ENCODE measurements at regions not wholly inside any gene's neighbourhood (a gene's known extent, or its start where the extent isn't known, plus 50 kb on each side); places are given as distances from the start of the nearest gene placed in this dataset.

GRCh38 chr2:200254773-200255172 is 51.7 kb upstream of the SPATS2L start:
- Histone ChIP-seq H3K36me3 (ENCODE audit: insufficient read depth, low read length) (no peaks in the 10 kb centered on the region), H4K20me1 (ENCODE audit: insufficient read depth, low read length) (no peaks in the 10 kb centered on the region), H3K79me2 (ENCODE audit: insufficient read depth, low read depth, low read length) (no peaks in the 10 kb centered on the region), H3K4me2 (ENCODE audit: low read length) (no peak overlapping the region), H3K4me3 (ENCODE audit: low read depth, low read length, poor library complexity, severe bottlenecking) (no peak overlapping the region), H3K9me2 (ENCODE audit: insufficient read depth, low read length) (no peaks in the 10 kb centered on the region), H2AFZ (ENCODE audit: low read length) (no peak overlapping the region), H3K9me3 (ENCODE audit: low read length) (no peaks in the 10 kb centered on the region), H3K27ac (ENCODE audit: low read depth, low read length, poor library complexity, severe bottlenecking) (no peak overlapping the region), H3K4me1 (ENCODE audit: insufficient read depth, low read length, poor library complexity, severe bottlenecking) (no peaks in the 10 kb centered on the region)
- BruUV-seq (replicated peaks), result no TSS peak
- POLR2A ChIA-PET, result interaction anchor here (0.9 kb wide), 1 partner anchor 14 kb away, joined by 3 read pairs; no protein-coding TSS in a partner anchor
- TF ChIP-seq CTCF (conservative IDR thresholded peaks at IDR 0.05; ENCODE audit: low read length), result no peak
- TF ChIP-seq EZH2phosphoT487 (IDR thresholded peaks at IDR 0.05; ENCODE audit: borderline replicate concordance, low read depth, low read length), result no peak
- CTCF ChIA-PET (ENCODE audit: unreplicated experiment), result no interaction called here
- no peak for DNase-seq (ENCODE audit: low spot score)
- intact Hi-C loops (cut with micrococcal nuclease; ENCODE audit: unreplicated experiment), result no loop called here

- no peaks in the 10 kb centered on the region for H3K9me3 ChIP-seq (ENCODE audit: low read length)
- ChIA-PET POLR2A (interaction anchor here (0.6 kb wide), 1 partner anchor 20 kb away, joined by 3 read pairs; no protein-coding TSS in a partner anchor), CTCF (ENCODE audit: unreplicated experiment) (no interaction called here)
- TF ChIP-seq CTCF (conservative IDR thresholded peaks at IDR 0.05; ENCODE audit: low read length) (no peak), EZH2phosphoT487 (IDR thresholded peaks at IDR 0.05; ENCODE audit: borderline replicate concordance, low read depth, low read length) (no peak)
- no TSS peak for BruUV-seq (replicated peaks)
- H3K4me3 ChIP-seq (ENCODE audit: low read depth, low read length, poor library complexity, severe bottlenecking), result no peak overlapping the region
- H3K4me2 ChIP-seq (ENCODE audit: low read length), result no peak overlapping the region
- DNase-seq (ENCODE audit: low spot score), result no peak
- H2AFZ ChIP-seq (ENCODE audit: low read length), result no peak overlapping the region
- no peaks in the 10 kb centered on the region for H3K79me2 ChIP-seq (ENCODE audit: insufficient read depth, low read depth, low read length)
- no peaks in the 10 kb centered on the region for H4K20me1 ChIP-seq (ENCODE audit: insufficient read depth, low read length)
- H3K36me3 ChIP-seq (ENCODE audit: insufficient read depth, low read length), result no peaks in the 10 kb centered on the region
- H3K9me2 ChIP-seq (ENCODE audit: insufficient read depth, low read length), result no peaks in the 10 kb centered on the region
- intact Hi-C loops (cut with micrococcal nuclease; ENCODE audit: unreplicated experiment), result no loop called here
- no peaks in the 10 kb centered on the region for H3K4me1 ChIP-seq (ENCODE audit: insufficient read depth, low read length, poor library complexity, severe bottlenecking)
- H3K27ac ChIP-seq (ENCODE audit: low read depth, low read length, poor library complexity, severe bottlenecking), result no peak overlapping the region
These were observed 50.9 kb upstream of the SPATS2L start for GRCh38 chr2:200255549-200255948.

All from OCI-LY7 (cell line).